ENCODE measurements at regions not wholly inside any gene's neighbourhood (a gene's known extent, or its start where the extent isn't known, plus 50 kb on each side); places are given as distances from the start of the nearest gene placed in this dataset.
"Not testable (repeated sequence)": the region's sequence is repeated elsewhere in the genome, so short reads cannot be mapped to it uniquely, and the experiment has no call there.

GRCh38 chr12:34406996-34407300, 384.7 kb downstream of the ALG10 start:
- no peak for DNase-seq (ENCODE audit: low spot score)

GRCh38 chr12:34407813-34408212, 385.5 kb downstream of the ALG10 start:
- no peak for DNase-seq (ENCODE audit: low spot score)

GRCh38 chr12:34431509-34431908, 409.2 kb downstream of the ALG10 start:
- not testable (repeated sequence) for DNase-seq (ENCODE audit: low spot score)
